H1 (cell line): ENCODE measurements at regions not wholly inside any gene's neighbourhood (a gene's known extent, or its start where the extent isn't known, plus 50 kb on each side); places are given as distances from the start of the nearest gene placed in this dataset.

Source experiments
- CTCF ChIA-PET: fragments of 300-600 bp; sonication (Branson Sonifier 250); formaldehyde crosslinking; loops from one replicate; lab custom pipeline; 2021; ENCODE audit not compliant: partially characterized antibody; lab: Charles Lee
- POLR2A ChIA-PET: fragments of 300-600 bp; sonication (Branson Sonifier 250); formaldehyde crosslinking; loops from one replicate; lab custom pipeline; 2021; ENCODE audit warnings: inconsistent platforms; ENCODE audit not compliant: partially characterized antibody; lab: Charles Lee
- DNase-seq, 2 experiments: peaks; one replicate each; pipeline versions ENCODE4 v3.0.0 to v3.0.0-alpha.2; 2010 to 2022; ENCODE audit warnings: low spot score in 2 of 2, low read depth in 1 of 2, mixed read lengths in 1 of 2
- FAIRE-seq: peaks from 2 replicates; lab custom pipeline; 2011; peaks lifted over from hg19 to GRCh38; lab: Jason Lieb, UNC
- H2AFZ ChIP-seq: 2 replicates; pipeline ENCODE4 v1.8.1; 2012; ENCODE audit warnings: low read length, inconsistent platforms
- H2AK5ac ChIP-seq: 2 replicates; pipeline ENCODE4 v1.6.1; 2013; ENCODE audit warnings: low read depth, low read length
- H2BK120ac ChIP-seq: replicated peaks from 2 replicates; pipeline ENCODE3; 2013; ENCODE audit warnings: low read depth, low read length, inconsistent platforms
- H2BK12ac ChIP-seq: 2 replicates; pipeline ENCODE4 v1.6.1; 2013; ENCODE audit warnings: low read depth, low read length
- H2BK15ac ChIP-seq: 2 replicates; pipeline ENCODE4 v1.6.1; 2013; ENCODE audit warnings: low read length
- H2BK20ac ChIP-seq: 2 replicates; pipeline ENCODE4 v1.6.1; 2013; ENCODE audit warnings: low read length
- H2BK5ac ChIP-seq: 2 replicates; pipeline ENCODE4 v1.6.1; 2013; ENCODE audit warnings: low read depth, low read length
- H3K14ac ChIP-seq: 2 replicates; pipeline ENCODE4 v1.6.1; 2013; ENCODE audit warnings: inconsistent platforms; ENCODE audit not compliant: insufficient read length
- H3K18ac ChIP-seq: 2 replicates; pipeline ENCODE4 v1.6.1; 2013; ENCODE audit warnings: low read length; ENCODE audit errors: extremely low read depth
- H3K23ac ChIP-seq: 2 replicates; pipeline ENCODE4 v1.6.1; 2013; ENCODE audit warnings: inconsistent platforms; ENCODE audit not compliant: insufficient read length
- H3K23me2 ChIP-seq: 2 replicates; pipeline ENCODE4 v1.6.1; 2013; ENCODE audit warnings: low read depth, low read length
- H3K27ac ChIP-seq: 2 replicates; pipeline ENCODE4 v1.6.1; 2011; ENCODE audit warnings: low read depth, low read length, inconsistent platforms
- H3K27me3 ChIP-seq, 4 experiments: replicated peaks in 1 of 4; 1 replicate in 1 of 4; 2 replicates in 3 of 4; pipeline versions ENCODE4 v1.6.1 to v1.8.1; 2011 to 2013; ENCODE audit warnings: low read length in 3 of 4, mild to moderate bottlenecking in 3 of 4, inconsistent platforms in 2 of 4, mixed read lengths in 2 of 4, moderate library complexity in 1 of 4; ENCODE audit not compliant: control insufficient read depth in 3 of 4, insufficient read depth in 3 of 4; ENCODE audit errors: extremely low read depth in 1 of 4
- H3K36me3 ChIP-seq, 4 experiments: 2 replicates each; pipeline versions ENCODE4 v1.6.1 to v1.8.1; 2011 to 2013; ENCODE audit warnings: mild to moderate bottlenecking in 4 of 4, low read length in 3 of 4, moderate library complexity in 2 of 4, control low read depth in 1 of 4, inconsistent platforms in 1 of 4; ENCODE audit not compliant: insufficient read depth in 4 of 4, control insufficient read depth in 2 of 4
- H3K4ac ChIP-seq: replicated peaks from 2 replicates; pipeline ENCODE3; 2013; ENCODE audit warnings: low read length, low read depth, mixed read lengths, inconsistent platforms; ENCODE audit not compliant: insufficient read length
- H3K4me1 ChIP-seq, 4 experiments: replicated peaks in 1 of 4; 1 replicate in 1 of 4; 2 replicates in 3 of 4; pipeline versions ENCODE4 v1.6.1 to v1.8.1; 2011 to 2013; ENCODE audit warnings: low read length in 3 of 4, inconsistent platforms in 2 of 4, mixed read lengths in 1 of 4; ENCODE audit not compliant: insufficient read depth in 4 of 4, control insufficient read depth in 3 of 4
- H3K4me2 ChIP-seq, 2 experiments: 2 replicates each; pipeline versions ENCODE4 v1.6.1 to v1.8.1; 2011 to 2013; ENCODE audit warnings: low read depth in 2 of 2, low read length in 2 of 2, control low read depth in 1 of 2, inconsistent platforms in 1 of 2, mild to moderate bottlenecking in 1 of 2; ENCODE audit not compliant: insufficient read depth in 1 of 2
- H3K4me3 ChIP-seq, 4 experiments: fragments of 200-600, 300-600 bp in 1 of 4; sonication (generic), shearing (Covaris generic), sonication (Bioruptor Twin) in 1 of 4; 2 replicates each; pipeline versions ENCODE4 v1.5.1 to v1.8.1; 2011 to 2016; ENCODE audit warnings: low read length in 4 of 4, low read depth in 3 of 4, control low read depth in 2 of 4, inconsistent platforms in 2 of 4, mild to moderate bottlenecking in 2 of 4, mixed read lengths in 1 of 4, moderate library complexity in 1 of 4; ENCODE audit not compliant: insufficient read depth in 2 of 4; ENCODE audit errors: extremely low read depth in 1 of 4
- H3K56ac ChIP-seq: replicated peaks from 2 replicates; pipeline ENCODE3; 2013; ENCODE audit warnings: low read depth, mild to moderate bottlenecking, mixed read lengths, low read length, inconsistent platforms; ENCODE audit not compliant: insufficient read length
- H3K79me1 ChIP-seq: 2 replicates; pipeline ENCODE4 v1.6.1; 2013; ENCODE audit warnings: low read depth, low read length, control low read depth
- H3K79me2 ChIP-seq, 2 experiments: 2 replicates each; pipeline versions ENCODE4 v1.6.1 to v1.8.1; 2012 to 2013; ENCODE audit warnings: low read length in 2 of 2, mild to moderate bottlenecking in 2 of 2, inconsistent platforms in 1 of 2; ENCODE audit not compliant: insufficient read depth in 2 of 2, control insufficient read depth in 1 of 2
- H3K9ac ChIP-seq, 4 experiments: replicated peaks in 1 of 4; 1 replicate in 1 of 4; 2 replicates in 3 of 4; pipeline versions ENCODE4 v1.6.1 to v1.8.1; 2011 to 2013; ENCODE audit warnings: low read depth in 3 of 4, low read length in 3 of 4, control low read depth in 2 of 4, mild to moderate bottlenecking in 2 of 4, moderate library complexity in 2 of 4, inconsistent platforms in 1 of 4; ENCODE audit errors: extremely low read depth in 1 of 4
- H3K9me3 ChIP-seq, 2 experiments: 2 replicates each; pipeline versions ENCODE4 v1.6.1 to v1.8.1; 2012 to 2013; ENCODE audit warnings: mild to moderate bottlenecking in 2 of 2, moderate library complexity in 2 of 2, control low read depth in 1 of 2, inconsistent platforms in 1 of 2, low read depth in 1 of 2, low read length in 1 of 2, mixed read lengths in 1 of 2; ENCODE audit not compliant: insufficient read depth in 2 of 2
- H4K20me1 ChIP-seq, 2 experiments: replicated peaks in 1 of 2; 2 replicates each; pipeline versions ENCODE3 to v1.8.1; 2011 to 2013; ENCODE audit warnings: inconsistent platforms in 2 of 2, low read length in 2 of 2, mild to moderate bottlenecking in 1 of 2; ENCODE audit not compliant: insufficient read depth in 2 of 2, control insufficient read depth in 1 of 2
- H4K5ac ChIP-seq: 2 replicates; pipeline ENCODE4 v1.6.1; 2013; ENCODE audit warnings: low read length, low read depth, mixed read lengths, inconsistent platforms; ENCODE audit not compliant: insufficient read length
- H4K8ac ChIP-seq: 2 replicates; pipeline ENCODE4 v1.8.0; 2013; ENCODE audit warnings: mild to moderate bottlenecking, moderate library complexity, low read length, inconsistent platforms; ENCODE audit not compliant: insufficient read depth; ENCODE audit errors: extremely low read depth
- H4K91ac ChIP-seq: replicated peaks from 2 replicates; pipeline ENCODE3; 2013; ENCODE audit warnings: low read length, mixed read lengths, inconsistent platforms; ENCODE audit not compliant: insufficient read length
- CBX5 ChIP-seq: fragments of 300-800, 300-1000 bp; sonication (generic); IDR thresholded peaks from 2 replicates; pipeline ENCODE4 v1.7.1; 2016; ENCODE audit warnings: antibody characterized with exemption, low read length, low read depth
- CBX8 ChIP-seq: fragments of 300-800, 300-1000 bp; sonication (generic); IDR thresholded peaks from 2 replicates; pipeline ENCODE4 v1.7.1; 2016; ENCODE audit warnings: low read depth, low read length, borderline replicate concordance
- FOSL1 ChIP-seq: IDR thresholded peaks from 2 replicates; pipeline ENCODE4 v1.6.1; 2011; ENCODE audit warnings: mild to moderate bottlenecking, low read depth, low read length, moderate library complexity; ENCODE audit not compliant: insufficient read depth
- GTF2F1 ChIP-seq: IDR thresholded peaks from 2 replicates; pipeline ENCODE4 v1.6.1; 2012; ENCODE audit warnings: low read depth, low read length, improper control_type of control experiment, borderline replicate concordance
- RBBP5 ChIP-seq: IDR thresholded peaks from 2 replicates; pipeline ENCODE4 v1.7.1; 2012; ENCODE audit warnings: low read depth, mild to moderate bottlenecking, inconsistent platforms, low read length, moderate library complexity, borderline replicate concordance
- WGBS, 2 experiments: shearing (Covaris generic) in 1 of 2; methylation state at CpG; one replicate each; pipeline versions ENCODE4 v1.1.6 to v1.1.7; 2013 to 2015; ENCODE audit warnings: low lambda C conversion rate in 2 of 2, mixed read lengths in 2 of 2, inconsistent platforms in 1 of 2, low coverage in 1 of 2, missing lambda C conversion rate in 1 of 2; ENCODE audit not compliant: insufficient replicate concordance in 2 of 2, insufficient coverage in 1 of 2, insufficient read length in 1 of 2; ENCODE audit errors: extremely low coverage in 1 of 2, missing lambda C conversion rate in 1 of 2; 5-methylcytosine and 5-hydroxymethylcytosine counted together

- Histone ChIP-seq H2BK120ac (no peak overlapping the region), H3K36me3 (no peaks in the 10 kb centered on the region), H2BK15ac (no peak overlapping the region), H4K5ac (no peak overlapping the region), H3K27ac (no peak overlapping the region), H3K56ac (no peak overlapping the region), H3K4me3 (no peak overlapping the region), H3K4me1 (no peaks in the 10 kb centered on the region), H3K18ac (no peak overlapping the region), H4K8ac (no peak overlapping the region), H3K79me2 (no peaks in the 10 kb centered on the region), H4K20me1 (no peaks in the 10 kb centered on the region), H3K79me1 (no peaks in the 10 kb centered on the region), H2AK5ac (no peak overlapping the region), H3K4ac (no peak overlapping the region), H2BK20ac (no peak overlapping the region), H3K9ac (no peak overlapping the region; a peak in 1 of 7 replicates), H3K14ac (no peak overlapping the region), H3K4me2 (no peak overlapping the region), H4K91ac (no peak overlapping the region), H2AFZ (no peak overlapping the region), H2BK5ac (no peak overlapping the region), H3K23me2 (no peaks in the 10 kb centered on the region), H2BK12ac (no peak overlapping the region), H3K23ac (no peak overlapping the region), H3K27me3 (peaks cover 0 to 1% (median 0%) of the 10 kb centered on the region in 4 experiments; a peak in 2 of 7 replicates), H3K9me3 (no peaks in the 10 kb centered on the region)
- FAIRE-seq, result no peak
- ChIA-PET POLR2A (interaction anchor here (1.7 kb wide), 1 partner anchor 12 kb away, joined by 4 read pairs; no protein-coding TSS in a partner anchor), CTCF (interaction anchor here (1.4 to 3.1 kb wide), 2 partner anchors 12 kb away, joined by 3 to 22 read pairs; no protein-coding TSS in a partner anchor)
- WGBS, 2 experiments, result 93% methylated on average over 2 of the region's 2 CpGs; no CpG with 5 or more reads in 1 of the 2 experiments
- no peak for DNase-seq
- TF ChIP-seq CBX5 (no peak), CBX8 (no peak), FOSL1 (no peak), GTF2F1 (no peak), RBBP5 (no peak)
Measured at GRCh38 chr17:34456121-34456520, 93.1 kb upstream of the CCL1 start.
